ENCODE measurements at regions not wholly inside any gene's neighbourhood (a gene's known extent, or its start where the extent isn't known, plus 50 kb on each side); places are given as distances from the start of the nearest gene placed in this dataset.

DNA sequence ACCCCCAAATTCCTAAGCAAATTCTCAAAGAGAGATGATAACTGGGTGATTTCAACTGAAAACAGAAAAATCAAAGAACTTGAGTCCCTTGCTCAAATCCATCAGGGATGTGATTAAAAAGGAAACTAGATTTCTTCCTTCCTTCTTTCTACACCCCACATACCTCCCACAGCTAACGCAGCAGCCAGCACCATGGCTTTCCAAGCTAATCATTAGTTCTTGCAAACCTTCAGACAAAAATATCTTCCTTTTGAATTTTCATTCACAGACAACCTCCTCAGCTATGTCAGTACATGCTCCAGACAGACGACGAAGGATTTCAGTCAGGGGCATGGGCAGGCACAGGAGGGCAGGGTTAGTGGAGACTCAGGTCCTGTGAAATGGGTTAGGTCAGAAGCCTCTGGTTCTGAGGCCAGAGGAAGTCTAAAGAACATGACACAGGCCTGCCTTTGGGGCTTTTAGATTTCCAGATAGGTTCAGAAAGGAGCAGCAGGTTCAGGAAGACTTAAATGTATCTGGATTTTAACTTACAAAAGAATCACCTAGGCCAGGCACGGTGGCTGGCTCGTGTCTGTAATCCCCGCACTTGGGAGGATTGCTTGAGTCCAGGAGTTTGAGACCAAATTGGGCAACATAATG is 173.7 kb upstream of the NFIB start:
- TF ChIP-seq POLR2AphosphoS5 (IDR thresholded peaks at IDR 0.05; ENCODE audit: low read depth, low read length) (no peak), TAF1 (IDR thresholded peaks at IDR 0.05; ENCODE audit: borderline replicate concordance, insufficient read depth, low read length) (no peak), FOXP2 (optimal IDR thresholded peaks at IDR 0.05; ENCODE audit: borderline replicate concordance, extremely low read depth, extremely low read length, insufficient read depth) (no peak), SIN3A (IDR thresholded peaks at IDR 0.05; ENCODE audit: borderline replicate concordance, insufficient read depth, low read length) (no peak), REST (IDR thresholded peaks at IDR 0.05; ENCODE audit: insufficient read depth in 1 of 2, low read depth in 2 of 2, low read length in 2 of 2) (no peak)

- no peak for TF ChIP-seq REST (IDR thresholded peaks at IDR 0.05; ENCODE audit: insufficient read depth in 1 of 2, low read depth in 2 of 2, low read length in 2 of 2)
- no peak for TF ChIP-seq SIN3A (IDR thresholded peaks at IDR 0.05; ENCODE audit: borderline replicate concordance, insufficient read depth, low read length)
- TF ChIP-seq FOXP2 (optimal IDR thresholded peaks at IDR 0.05; ENCODE audit: borderline replicate concordance, extremely low read depth, extremely low read length, insufficient read depth), result no peak
- TF ChIP-seq TAF1 (IDR thresholded peaks at IDR 0.05; ENCODE audit: borderline replicate concordance, insufficient read depth, low read length), result no peak
- TF ChIP-seq POLR2AphosphoS5 (IDR thresholded peaks at IDR 0.05; ENCODE audit: low read depth, low read length), result no peak
Observed at GRCh38 chr9:14485366-14485765, 171.4 kb upstream of the NFIB start.

GRCh38 chr9:14482856-14483255 is 168.9 kb upstream of the NFIB start:
- TF ChIP-seq FOXP2 (optimal IDR thresholded peaks at IDR 0.05; ENCODE audit: borderline replicate concordance, extremely low read depth, extremely low read length, insufficient read depth) (no peak), TAF1 (IDR thresholded peaks at IDR 0.05; ENCODE audit: borderline replicate concordance, insufficient read depth, low read length) (no peak), REST (IDR thresholded peaks at IDR 0.05; ENCODE audit: insufficient read depth in 1 of 2, low read depth in 2 of 2, low read length in 2 of 2) (no peak), POLR2AphosphoS5 (IDR thresholded peaks at IDR 0.05; ENCODE audit: low read depth, low read length) (no peak), SIN3A (IDR thresholded peaks at IDR 0.05; ENCODE audit: borderline replicate concordance, insufficient read depth, low read length) (no peak)

DNA sequence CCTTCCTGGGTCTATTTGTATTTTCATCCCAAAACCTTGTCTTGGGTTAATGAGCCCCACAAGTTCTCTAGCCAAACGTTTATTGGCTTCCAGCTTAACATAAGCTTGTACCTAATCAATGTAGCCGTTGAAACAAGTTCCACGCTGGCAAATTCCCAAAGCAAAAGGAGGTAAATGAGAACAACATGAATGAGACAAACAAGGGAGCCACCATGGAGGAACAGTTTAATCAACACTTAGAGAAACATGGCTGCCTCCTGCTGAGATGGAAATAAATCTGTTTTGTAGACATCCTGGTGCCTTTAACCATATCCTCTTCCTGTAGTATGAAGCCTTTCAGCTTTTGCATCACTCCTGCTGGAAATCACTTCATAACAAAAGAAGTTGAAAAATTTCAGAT is 166.6 kb upstream of the NFIB start:
- TF ChIP-seq FOXP2 (optimal IDR thresholded peaks at IDR 0.05; ENCODE audit: borderline replicate concordance, extremely low read depth, extremely low read length, insufficient read depth) (no peak), TAF1 (IDR thresholded peaks at IDR 0.05; ENCODE audit: borderline replicate concordance, insufficient read depth, low read length) (no peak), REST (IDR thresholded peaks at IDR 0.05; ENCODE audit: insufficient read depth in 1 of 2, low read depth in 2 of 2, low read length in 2 of 2) (no peak), POLR2AphosphoS5 (IDR thresholded peaks at IDR 0.05; ENCODE audit: low read depth, low read length) (no peak), SIN3A (IDR thresholded peaks at IDR 0.05; ENCODE audit: borderline replicate concordance, insufficient read depth, low read length) (no peak)
